ENCODE measurements at regions not wholly inside any gene's neighbourhood (a gene's known extent, or its start where the extent isn't known, plus 50 kb on each side); places are given as distances from the start of the nearest gene placed in this dataset.
"Not testable (repeated sequence)": the region's sequence is repeated elsewhere in the genome, so short reads cannot be mapped to it uniquely, and the experiment has no call there.

GRCh38 chr1:4452701-4453100, 201.7 kb upstream of the AJAP1 start:
- no peak for DNase-seq (ENCODE audit: low read depth in 3 of 3, low spot score in 2 of 3)

GRCh38 chr1:4460052-4460451, 194.4 kb upstream of the AJAP1 start:
- DNase-seq (ENCODE audit: low read depth in 3 of 3, low spot score in 2 of 3), result no peak

GRCh38 chr1:4460651-4461050, 193.8 kb upstream of the AJAP1 start:
- DNase-seq (ENCODE audit: low read depth in 3 of 3, low spot score in 2 of 3), result no peak

GRCh38 chr1:4461726-4462290, 192.6 kb upstream of the AJAP1 start:
- no peak for DNase-seq (ENCODE audit: low read depth in 3 of 3, low spot score in 2 of 3)

- DNase-seq (ENCODE audit: low read depth in 3 of 3, low spot score in 2 of 3), result no peak
Measured at GRCh38 chr1:4462831-4463484, 191.5 kb upstream of the AJAP1 start.

GRCh38 chr1:4463631-4464030, 190.8 kb upstream of the AJAP1 start:
- DNase-seq (ENCODE audit: low read depth in 3 of 3, low spot score in 2 of 3), result no peak

GRCh38 chr1:4464478-4464877, 189.9 kb upstream of the AJAP1 start:
- DNase-seq (ENCODE audit: low read depth in 3 of 3, low spot score in 2 of 3), result no peak

GRCh38 chr1:4467241-4467640, 187.2 kb upstream of the AJAP1 start:
- no peak for DNase-seq (ENCODE audit: low read depth in 3 of 3, low spot score in 2 of 3)

GRCh38 chr1:4468386-4468785, 186.0 kb upstream of the AJAP1 start:
- DNase-seq (ENCODE audit: low read depth in 3 of 3, low spot score in 2 of 3), result no peak

- no peak for DNase-seq (ENCODE audit: low read depth in 3 of 3, low spot score in 2 of 3)
Measured at GRCh38 chr1:4468804-4469514, 185.4 kb upstream of the AJAP1 start.

GRCh38 chr1:4476394-4476793, 178.0 kb upstream of the AJAP1 start:
- DNase-seq (ENCODE audit: low read depth in 3 of 3, low spot score in 2 of 3), result no peak

- no peak for DNase-seq (ENCODE audit: low read depth in 3 of 3, low spot score in 2 of 3)
Measured at GRCh38 chr1:4481451-4481850, 173.0 kb upstream of the AJAP1 start.

- DNase-seq (ENCODE audit: low read depth in 3 of 3, low spot score in 2 of 3), result no peak
Measured at GRCh38 chr1:4482526-4482925, 171.9 kb upstream of the AJAP1 start.

GRCh38 chr1:4483021-4483625, 171.3 kb upstream of the AJAP1 start:
- DNase-seq (ENCODE audit: low read depth in 3 of 3, low spot score in 2 of 3), result no peak

GRCh38 chr1:4485398-4485797, 169.0 kb upstream of the AJAP1 start:
- DNase-seq (ENCODE audit: low read depth in 3 of 3, low spot score in 2 of 3), result peak in 2 of 3 donors; percentile 25 to 41

- DNase-seq (ENCODE audit: low read depth in 3 of 3, low spot score in 2 of 3), result no peak
Measured at GRCh38 chr1:4485878-4486277, 168.5 kb upstream of the AJAP1 start.

- DNase-seq (ENCODE audit: low read depth in 3 of 3, low spot score in 2 of 3), result no peak
Measured at GRCh38 chr1:4486408-4487120, 167.8 kb upstream of the AJAP1 start.

- DNase-seq (ENCODE audit: low read depth in 3 of 3, low spot score in 2 of 3), result no peak
Measured at GRCh38 chr1:4488018-4488417, 166.4 kb upstream of the AJAP1 start.

GRCh38 chr1:4489486-4489885, 164.9 kb upstream of the AJAP1 start:
- no peak for DNase-seq (ENCODE audit: low read depth in 3 of 3, low spot score in 2 of 3)

- DNase-seq (ENCODE audit: low read depth in 3 of 3, low spot score in 2 of 3), result not testable (repeated sequence)
Measured at GRCh38 chr1:4489992-4490391, 164.4 kb upstream of the AJAP1 start.

- DNase-seq (ENCODE audit: low read depth in 3 of 3, low spot score in 2 of 3), result no peak
Measured at GRCh38 chr1:4494027-4494426, 160.4 kb upstream of the AJAP1 start.
